ENCODE measurements at regions not wholly inside any gene's neighbourhood (a gene's known extent, or its start where the extent isn't known, plus 50 kb on each side); places are given as distances from the start of the nearest gene placed in this dataset.
"Not testable (repeated sequence)": the region's sequence is repeated elsewhere in the genome, so short reads cannot be mapped to it uniquely, and the experiment has no call there.

GRCh38 chr16:16887193-16887592 lies 508.3 kb downstream of the NPIPA7 start:
- DNase-seq = no peak

- no peak for DNase-seq
Observed at GRCh38 chr16:16890964-16891363, 512.0 kb downstream of the NPIPA7 start.

- no peak for DNase-seq
Observed at GRCh38 chr16:16904601-16905000, 525.7 kb downstream of the NPIPA7 start.

GRCh38 chr16:16905850-16906249 lies 526.9 kb downstream of the NPIPA7 start:
- DNase-seq = no peak

- no peak for DNase-seq
Observed at GRCh38 chr16:16907089-16907488, 528.1 kb downstream of the NPIPA7 start.

- DNase-seq = no peak
Observed at GRCh38 chr16:16908077-16908476, 529.1 kb downstream of the NPIPA7 start.

- DNase-seq = no peak
Observed at GRCh38 chr16:16909126-16909525, 530.2 kb downstream of the NPIPA7 start.

- no peak for DNase-seq
Observed at GRCh38 chr16:16910666-16911065, 531.7 kb downstream of the NPIPA7 start.

- DNase-seq = no peak
Observed at GRCh38 chr16:16915771-16916170, 536.8 kb downstream of the NPIPA7 start.

- no peak for DNase-seq
Observed at GRCh38 chr16:16917191-16917785, 538.3 kb downstream of the NPIPA7 start.

GRCh38 chr16:16923479-16923878 lies 544.5 kb downstream of the NPIPA7 start:
- no peak for DNase-seq

- DNase-seq = no peak
Observed at GRCh38 chr16:16924613-16925012, 545.7 kb downstream of the NPIPA7 start.

- DNase-seq = no peak
Observed at GRCh38 chr16:16925432-16925831, 545.3 kb downstream of the XYLT1 start.

- no peak for DNase-seq
Observed at GRCh38 chr16:16928532-16929109, 542.1 kb downstream of the XYLT1 start.

- no peak for DNase-seq
Observed at GRCh38 chr16:16930309-16931000, 540.3 kb downstream of the XYLT1 start.

GRCh38 chr16:16933861-16934260 lies 536.9 kb downstream of the XYLT1 start:
- no peak for DNase-seq

GRCh38 chr16:16934660-16935059 lies 536.1 kb downstream of the XYLT1 start:
- no peak for DNase-seq

GRCh38 chr16:16935909-16936308 lies 534.9 kb downstream of the XYLT1 start:
- not testable (repeated sequence) for DNase-seq

- no peak for DNase-seq
Observed at GRCh38 chr16:16937576-16937975, 533.2 kb downstream of the XYLT1 start.

- no peak for DNase-seq
Observed at GRCh38 chr16:16938009-16938408, 532.8 kb downstream of the XYLT1 start.

- DNase-seq = no peak
Observed at GRCh38 chr16:16938980-16939379, 531.8 kb downstream of the XYLT1 start.

GRCh38 chr16:16940351-16940750 lies 530.4 kb downstream of the XYLT1 start:
- no peak for DNase-seq

- DNase-seq = not testable (repeated sequence)
Observed at GRCh38 chr16:16942849-16943248, 527.9 kb downstream of the XYLT1 start.

- no peak for DNase-seq
Observed at GRCh38 chr16:16945207-16945606, 525.6 kb downstream of the XYLT1 start.

- DNase-seq = no peak
Observed at GRCh38 chr16:16956376-16956775, 514.4 kb downstream of the XYLT1 start.

Data from activated naive CD4-positive, alpha-beta T cell treated with Interleukin-2 at 50 U/mL for 16 hours (primary cell).